Gastrocnemius medialis (tissue), 4 donors: ENCODE measurements at regions not wholly inside any gene's neighbourhood (a gene's known extent, or its start where the extent isn't known, plus 50 kb on each side); places are given as distances from the start of the nearest gene placed in this dataset.
"Not testable (repeated sequence)": the region's sequence is repeated elsewhere in the genome, so short reads cannot be mapped to it uniquely, and the experiment has no call there.

Experiments used
- ATAC-seq, 2 donors: fragments of 150-250 bp; one replicate each; pipeline ENCODE4 v1.9.1; 2016
- DNase-seq, 2 donors: peaks; one replicate each; pipeline ENCODE4 v3.0.0-alpha.2; 2019
- H3K27ac ChIP-seq, 4 donors: fragments of 200-600 bp; sonication (generic); 1 replicate in 1 of 4; 2 replicates in 3 of 4; pipeline ENCODE4 v1.5.1; 2016 to 2018; ENCODE audit warnings: mild to moderate bottlenecking in 2 of 4, moderate library complexity in 1 of 4
- H3K27me3 ChIP-seq, 3 donors: fragments of 200-600 bp; sonication (generic) in 2 of 3; 1 replicate in 1 of 3; 2 replicates in 2 of 3; pipeline versions ENCODE4 v1.5.1 to v1.6.0; 2016 to 2019; ENCODE audit warnings: mild to moderate bottlenecking in 1 of 3, moderate library complexity in 1 of 3
- H3K36me3 ChIP-seq, 2 donors: fragments of 200-600 bp; sonication (generic) in 1 of 2; one replicate each; pipeline ENCODE4 v1.5.1; 2017 to 2018
- H3K4me1 ChIP-seq, 2 donors: fragments of 200-600 bp; sonication (generic) in 1 of 2; one replicate each; pipeline ENCODE4 v1.5.1; 2016 to 2017; ENCODE audit warnings: mild to moderate bottlenecking in 2 of 2
- H3K4me3 ChIP-seq, 4 donors: fragments of 200-600 bp; sonication (generic) in 3 of 4; 1 replicate in 1 of 4; 2 replicates in 3 of 4; pipeline ENCODE4 v1.5.1; 2016 to 2019; ENCODE audit warnings: mild to moderate bottlenecking in 2 of 4
- H3K9me3 ChIP-seq, 3 donors: fragments of 200-600 bp; sonication (generic) in 2 of 3; 1 replicate in 1 of 3; 2 replicates in 2 of 3; pipeline ENCODE4 v1.5.1; 2016 to 2019
- CTCF ChIP-seq, 5 experiments: fragments of 450-650 bp in 3 of 5; fragments of 200-600 bp in 2 of 5; sonication (generic) in 2 of 5; IDR thresholded peaks in 4 of 5; conservative IDR thresholded peaks in 1 of 5; 1 replicate in 4 of 5; 2 replicates in 1 of 5; pipeline ENCODE4 v1.5.1; 2016 to 2019; ENCODE audit warnings: antibody characterized with exemption in 5 of 5, mild to moderate bottlenecking in 3 of 5, moderate library complexity in 3 of 5
- POLR2A ChIP-seq, 2 donors: fragments of 450-650 bp; IDR thresholded peaks; one replicate each; pipeline ENCODE4 v1.6.1; 2017; ENCODE audit warnings: antibody characterized with exemption in 2 of 2, mild to moderate bottlenecking in 2 of 2, moderate library complexity in 2 of 2
- in situ Hi-C, 4 donors: fragments of 200-750 bp; cut with MboI; loops; one replicate each; pipeline versions ENCODE4 v1.15.0 to v1.8.0; 2017; ENCODE audit warnings: low sequenced_read_pairs in 4 of 4
- intact Hi-C: fragments of 100-400 bp; cut with DNase I; formaldehyde crosslinking; loops from one replicate; pipeline ENCODE4 v1.15.1; 2023; ENCODE audit warnings: low total_unique reads

- no peaks in the 10 kb centered on the region for H3K36me3 ChIP-seq
- no peak for TF ChIP-seq CTCF (IDR thresholded peaks at IDR 0.05 in 4 of 5, conservative IDR thresholded peaks at IDR 0.05 in 1 of 5)
- TF ChIP-seq POLR2A (IDR thresholded peaks at IDR 0.05): no peak
- H3K4me3 ChIP-seq: no peak overlapping the region
- no peaks in the 10 kb centered on the region for H3K9me3 ChIP-seq
- in situ Hi-C loops (no loop called here), intact Hi-C loops (no loop called here)
- H3K27me3 ChIP-seq: no peaks in the 10 kb centered on the region
- H3K27ac ChIP-seq: no peak overlapping the region
- no peaks in the 10 kb centered on the region for H3K4me1 ChIP-seq
- ATAC-seq: no peak
- no peak for DNase-seq
Measured at GRCh38 chr2:35125871-35126270, 1229.7 kb upstream of the CRIM1 start.

- Histone ChIP-seq H3K36me3 (no peaks in the 10 kb centered on the region), H3K4me3 (no peak overlapping the region), H3K4me1 (no peaks in the 10 kb centered on the region), H3K27ac (no peak overlapping the region), H3K9me3 (no peaks in the 10 kb centered on the region), H3K27me3 (no peaks in the 10 kb centered on the region)
- in situ Hi-C loops (no loop called here), intact Hi-C loops (no loop called here)
- DNase-seq: no peak
- TF ChIP-seq CTCF (IDR thresholded peaks at IDR 0.05 in 4 of 5, conservative IDR thresholded peaks at IDR 0.05 in 1 of 5) (no peak), POLR2A (IDR thresholded peaks at IDR 0.05) (no peak)
- ATAC-seq: no peak
Measured at GRCh38 chr2:35125278-35125677, 1230.3 kb upstream of the CRIM1 start.

GRCh38 chr2:35116151-35116550 lies 1239.4 kb upstream of the CRIM1 start:
- DNase-seq (no peak), ATAC-seq (no peak)
- TF ChIP-seq CTCF (IDR thresholded peaks at IDR 0.05 in 4 of 5, conservative IDR thresholded peaks at IDR 0.05 in 1 of 5) (no peak), POLR2A (IDR thresholded peaks at IDR 0.05) (no peak)
- H3K4me1 ChIP-seq: no peaks in the 10 kb centered on the region
- no peaks in the 10 kb centered on the region for H3K9me3 ChIP-seq
- intact Hi-C loops: no loop called here
- no peak overlapping the region for H3K27ac ChIP-seq
- H3K36me3 ChIP-seq: no peaks in the 10 kb centered on the region
- in situ Hi-C loops: no loop called here
- H3K4me3 ChIP-seq: no peak overlapping the region
- H3K27me3 ChIP-seq: no peaks in the 10 kb centered on the region

GRCh38 chr2:35114765-35115164 lies 1240.8 kb upstream of the CRIM1 start:
- DNase-seq (no peak), ATAC-seq (no peak)
- Histone ChIP-seq H3K4me3 (no peak overlapping the region), H3K27ac (no peak overlapping the region), H3K36me3 (no peaks in the 10 kb centered on the region), H3K9me3 (no peaks in the 10 kb centered on the region), H3K27me3 (no peaks in the 10 kb centered on the region), H3K4me1 (no peaks in the 10 kb centered on the region)
- TF ChIP-seq POLR2A (IDR thresholded peaks at IDR 0.05) (no peak), CTCF (IDR thresholded peaks at IDR 0.05 in 4 of 5, conservative IDR thresholded peaks at IDR 0.05 in 1 of 5) (no peak)
- in situ Hi-C loops: no loop called here
- intact Hi-C loops: no loop called here

GRCh38 chr2:35112367-35112766 lies 1243.2 kb upstream of the CRIM1 start:
- H3K36me3 ChIP-seq, DNase-seq, H3K27me3 ChIP-seq, H3K4me1 ChIP-seq, ATAC-seq, in situ Hi-C loops, H3K4me3 ChIP-seq, H3K27ac ChIP-seq, H3K9me3 ChIP-seq, intact Hi-C loops: not testable (repeated sequence)
